HUDEP-2 (cell line): ENCODE measurements at regions not wholly inside any gene's neighbourhood (a gene's known extent, or its start where the extent isn't known, plus 50 kb on each side); places are given as distances from the start of the nearest gene placed in this dataset.
A peak's percentile ranks its signal among the peaks of the same experiment; 100 is the strongest.

ENCODE experiments used
- DNase-seq, 76 experiments: peaks; one replicate each; lab custom pipeline; 2025; ENCODE audit not compliant: unreplicated experiment in 76 of 76; lab: John Stamatoyannopoulos, UW

- DNase-seq: no peak
Observed at GRCh38 chr12:42819846-42820245, 230.3 kb upstream of the PRICKLE1 start.

- no peak for DNase-seq
Observed at GRCh38 chr12:42815068-42815467, 225.5 kb upstream of the PRICKLE1 start.

GRCh38 chr12:42812871-42813270, 223.3 kb upstream of the PRICKLE1 start:
- DNase-seq: no peak

- no peak for DNase-seq
Observed at GRCh38 chr12:42812086-42812485, 222.5 kb upstream of the PRICKLE1 start.

GRCh38 chr12:42810006-42810405, 220.5 kb upstream of the PRICKLE1 start:
- no peak for DNase-seq

- no peak for DNase-seq
Observed at GRCh38 chr12:42809226-42809625, 219.7 kb upstream of the PRICKLE1 start.

- DNase-seq: no peak
Observed at GRCh38 chr12:42807766-42808165, 218.2 kb upstream of the PRICKLE1 start.

GRCh38 chr12:42807251-42807650, 217.7 kb upstream of the PRICKLE1 start:
- DNase-seq: no peak

GRCh38 chr12:42804928-42805327, 215.4 kb upstream of the PRICKLE1 start:
- no peak for DNase-seq

- DNase-seq: no peak
Observed at GRCh38 chr12:42802785-42803189, 213.2 kb upstream of the PRICKLE1 start.

GRCh38 chr12:42801271-42801670, 211.7 kb upstream of the PRICKLE1 start:
- no peak for DNase-seq

- no peak for DNase-seq
Observed at GRCh38 chr12:42799966-42800365, 210.4 kb upstream of the PRICKLE1 start.

- no peak for DNase-seq
Observed at GRCh38 chr12:42798811-42799438, 209.4 kb upstream of the PRICKLE1 start.

GRCh38 chr12:42794806-42795205, 205.3 kb upstream of the PRICKLE1 start:
- DNase-seq: no peak

GRCh38 chr12:42793166-42793565, 203.6 kb upstream of the PRICKLE1 start:
- peak in 4 of 76 experiments; percentile 5 to 41 (median 30) for DNase-seq

- no peak for DNase-seq
Observed at GRCh38 chr12:42792265-42792664, 202.7 kb upstream of the PRICKLE1 start.

- no peak for DNase-seq
Observed at GRCh38 chr12:42791399-42791798, 201.9 kb upstream of the PRICKLE1 start.

- DNase-seq: peak in 14 of 76 experiments; percentile 2 to 48 (median 18)
Observed at GRCh38 chr12:42790761-42791151, 201.2 kb upstream of the PRICKLE1 start.

- DNase-seq: no peak
Observed at GRCh38 chr12:42789808-42790760, 200.5 kb upstream of the PRICKLE1 start.

- DNase-seq: no peak
Observed at GRCh38 chr12:42786400-42787148, 197.0 kb upstream of the PRICKLE1 start.

- no peak for DNase-seq
Observed at GRCh38 chr12:42785944-42786343, 196.4 kb upstream of the PRICKLE1 start.
